ENCODE measurements at regions not wholly inside any gene's neighbourhood (a gene's known extent, or its start where the extent isn't known, plus 50 kb on each side); places are given as distances from the start of the nearest gene placed in this dataset.

DNA sequence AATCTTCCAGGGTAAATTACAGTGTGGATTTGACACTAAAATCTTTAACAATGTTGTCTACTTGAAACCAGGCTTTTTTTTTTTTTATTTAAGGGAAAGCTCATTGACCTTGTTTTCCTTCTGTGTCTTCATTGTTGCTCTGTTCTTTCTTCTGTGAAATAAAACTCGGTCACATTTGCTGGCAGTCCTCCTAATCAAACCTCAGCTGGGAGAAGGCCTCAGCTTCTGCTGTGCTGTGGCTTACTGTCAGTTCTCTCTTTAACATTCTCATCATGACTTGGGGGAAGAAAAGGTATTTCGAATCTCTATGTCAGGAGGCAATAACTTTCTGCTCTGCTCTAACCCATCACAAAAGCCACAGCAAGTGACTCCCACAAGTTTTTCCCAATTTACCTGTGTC lies 268.9 kb downstream of the ZNF608 start:
- H3K9me3 ChIP-seq (replicated peaks; ENCODE audit: control insufficient read depth, insufficient read depth, low read depth, low read length): no peaks in the 10 kb centered on the region
- no peaks in the 10 kb centered on the region for H3K27me3 ChIP-seq (ENCODE audit: control insufficient read depth in 2 of 2, insufficient read depth in 2 of 2, low read length in 2 of 2)
- no peaks in the 10 kb centered on the region for H3K79me2 ChIP-seq (ENCODE audit: control insufficient read depth, insufficient read depth, low read length)
- no peak for FAIRE-seq
- no peaks in the 10 kb centered on the region for H3K4me1 ChIP-seq (replicated peaks in 1 of 2; ENCODE audit: control insufficient read depth in 2 of 2, insufficient read depth in 2 of 2, low read length in 2 of 2)
- intact Hi-C loops (cut with micrococcal nuclease) (no loop called here), in situ Hi-C loops (cut with MboI) (no loop called here)
- BruUV-seq (replicated peaks): no TSS peak
- 4% methylated on average over 2 of the region's 2 CpGs for WGBS (ENCODE audit: insufficient coverage, low coverage, missing lambda C conversion rate)
- H2AFZ ChIP-seq (ENCODE audit: low read depth, low read length): no peak overlapping the region
- CTCF ChIA-PET (ENCODE audit: low intra/inter-chr PET ratio): no interaction called here
- POLR2A ChIA-PET: no interaction called here
- no peak overlapping the region for H3K27ac ChIP-seq (ENCODE audit: extremely low read depth, low read depth, low read length)
- no peak overlapping the region for H3K4me3 ChIP-seq
- H3K9ac ChIP-seq (ENCODE audit: insufficient read depth in 1 of 2, low read depth in 2 of 2, low read length in 2 of 2): no peak overlapping the region
- TF ChIP-seq, protein P1, sequence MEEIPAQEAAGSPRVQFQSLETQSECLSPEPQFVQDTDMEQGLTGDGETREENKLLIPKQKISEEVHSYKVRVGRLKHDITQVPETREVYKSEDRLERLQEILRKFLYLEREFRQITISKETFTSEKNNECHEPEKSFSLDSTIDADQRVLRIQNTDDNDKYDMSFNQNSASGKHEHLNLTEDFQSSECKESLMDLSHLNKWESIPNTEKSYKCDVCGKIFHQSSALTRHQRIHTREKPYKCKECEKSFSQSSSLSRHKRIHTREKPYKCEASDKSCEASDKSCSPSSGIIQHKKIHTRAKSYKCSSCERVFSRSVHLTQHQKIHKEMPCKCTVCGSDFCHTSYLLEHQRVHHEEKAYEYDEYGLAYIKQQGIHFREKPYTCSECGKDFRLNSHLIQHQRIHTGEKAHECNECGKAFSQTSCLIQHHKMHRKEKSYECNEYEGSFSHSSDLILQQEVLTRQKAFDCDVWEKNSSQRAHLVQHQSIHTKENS (CRISPR knock-in tag; IDR thresholded peaks at IDR 0.05): no peak
- TF ChIP-seq POLR2B (IDR thresholded peaks at IDR 0.05; ENCODE audit: low read depth, partially characterized antibody) (no peak), RBM15 (IDR thresholded peaks at IDR 0.05; ENCODE audit: insufficient read depth, low read length) (no peak), ETV5 (CRISPR knock-in tag; IDR thresholded peaks at IDR 0.05; ENCODE audit: low read depth) (no peak), RFX1 (IDR thresholded peaks at IDR 0.05) (no peak), STAT6 (CRISPR knock-in tag; IDR thresholded peaks at IDR 0.05) (no peak), TBL1XR1 (IDR thresholded peaks at IDR 0.05; ENCODE audit: low read length in 2 of 2) (no peak), STAG1 (CRISPR knock-in tag; IDR thresholded peaks at IDR 0.05; ENCODE audit: borderline replicate concordance) (no peak), NFXL1 (CRISPR knock-in tag; IDR thresholded peaks at IDR 0.05) (no peak), CAMTA2 (CRISPR knock-in tag; conservative IDR thresholded peaks at IDR 0.05) (no peak), CREM (IDR thresholded peaks at IDR 0.05; ENCODE audit: low read depth) (no peak), L3MBTL2 (IDR thresholded peaks at IDR 0.05) (no peak), ZNF707 (CRISPR knock-in tag; conservative IDR thresholded peaks at IDR 0.05) (no peak), ZNF143 (CRISPR knock-in tag; IDR thresholded peaks at IDR 0.05) (no peak)
- TF ChIP-seq, protein P2, sequence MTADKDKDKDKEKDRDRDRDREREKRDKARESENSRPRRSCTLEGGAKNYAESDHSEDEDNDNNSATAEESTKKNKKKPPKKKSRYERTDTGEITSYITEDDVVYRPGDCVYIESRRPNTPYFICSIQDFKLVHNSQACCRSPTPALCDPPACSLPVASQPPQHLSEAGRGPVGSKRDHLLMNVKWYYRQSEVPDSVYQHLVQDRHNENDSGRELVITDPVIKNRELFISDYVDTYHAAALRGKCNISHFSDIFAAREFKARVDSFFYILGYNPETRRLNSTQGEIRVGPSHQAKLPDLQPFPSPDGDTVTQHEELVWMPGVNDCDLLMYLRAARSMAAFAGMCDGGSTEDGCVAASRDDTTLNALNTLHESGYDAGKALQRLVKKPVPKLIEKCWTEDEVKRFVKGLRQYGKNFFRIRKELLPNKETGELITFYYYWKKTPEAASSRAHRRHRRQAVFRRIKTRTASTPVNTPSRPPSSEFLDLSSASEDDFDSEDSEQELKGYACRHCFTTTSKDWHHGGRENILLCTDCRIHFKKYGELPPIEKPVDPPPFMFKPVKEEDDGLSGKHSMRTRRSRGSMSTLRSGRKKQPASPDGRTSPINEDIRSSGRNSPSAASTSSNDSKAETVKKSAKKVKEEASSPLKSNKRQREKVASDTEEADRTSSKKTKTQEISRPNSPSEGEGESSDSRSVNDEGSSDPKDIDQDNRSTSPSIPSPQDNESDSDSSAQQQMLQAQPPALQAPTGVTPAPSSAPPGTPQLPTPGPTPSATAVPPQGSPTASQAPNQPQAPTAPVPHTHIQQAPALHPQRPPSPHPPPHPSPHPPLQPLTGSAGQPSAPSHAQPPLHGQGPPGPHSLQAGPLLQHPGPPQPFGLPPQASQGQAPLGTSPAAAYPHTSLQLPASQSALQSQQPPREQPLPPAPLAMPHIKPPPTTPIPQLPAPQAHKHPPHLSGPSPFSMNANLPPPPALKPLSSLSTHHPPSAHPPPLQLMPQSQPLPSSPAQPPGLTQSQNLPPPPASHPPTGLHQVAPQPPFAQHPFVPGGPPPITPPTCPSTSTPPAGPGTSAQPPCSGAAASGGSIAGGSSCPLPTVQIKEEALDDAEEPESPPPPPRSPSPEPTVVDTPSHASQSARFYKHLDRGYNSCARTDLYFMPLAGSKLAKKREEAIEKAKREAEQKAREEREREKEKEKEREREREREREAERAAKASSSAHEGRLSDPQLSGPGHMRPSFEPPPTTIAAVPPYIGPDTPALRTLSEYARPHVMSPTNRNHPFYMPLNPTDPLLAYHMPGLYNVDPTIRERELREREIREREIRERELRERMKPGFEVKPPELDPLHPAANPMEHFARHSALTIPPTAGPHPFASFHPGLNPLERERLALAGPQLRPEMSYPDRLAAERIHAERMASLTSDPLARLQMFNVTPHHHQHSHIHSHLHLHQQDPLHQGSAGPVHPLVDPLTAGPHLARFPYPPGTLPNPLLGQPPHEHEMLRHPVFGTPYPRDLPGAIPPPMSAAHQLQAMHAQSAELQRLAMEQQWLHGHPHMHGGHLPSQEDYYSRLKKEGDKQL (CRISPR knock-in tag; IDR thresholded peaks at IDR 0.05; ENCODE audit: borderline replicate concordance): no peak
- no peak for ATAC-seq
- no peaks in the 10 kb centered on the region for H4K20me1 ChIP-seq (replicated peaks; ENCODE audit: control insufficient read depth, insufficient read depth, low read length)
- DNase-seq (ENCODE audit: extremely low read depth in 1 of 4, low spot score in 3 of 4): no peak
- H3K4me2 ChIP-seq (ENCODE audit: insufficient read depth, low read length): no peak overlapping the region
- H3K9me1 ChIP-seq (ENCODE audit: control insufficient read depth, insufficient read depth, low read length): no peaks in the 10 kb centered on the region
- H3K36me3 ChIP-seq (ENCODE audit: control insufficient read depth, insufficient read depth, low read length): no peaks in the 10 kb centered on the region

Data from K562 (cell line).